Peyer's patch (tissue), 4 donors: ENCODE measurements at regions not wholly inside any gene's neighbourhood (a gene's known extent, or its start where the extent isn't known, plus 50 kb on each side); places are given as distances from the start of the nearest gene placed in this dataset.

Experiments
- DNase-seq, 3 donors: peaks; one replicate each; pipeline ENCODE4 v3.0.0-alpha.2; 2017 to 2019
- H3K27ac ChIP-seq, 4 donors: fragments of 200-600 bp; sonication (generic); one replicate each; pipeline ENCODE4 v1.5.1; 2016 to 2019
- H3K27me3 ChIP-seq, 2 donors: fragments of 200-600 bp; sonication (generic); one replicate each; pipeline ENCODE4 v1.5.1; 2019
- H3K36me3 ChIP-seq, 3 donors: fragments of 200-600 bp; sonication (generic); one replicate each; pipeline ENCODE4 v1.5.1; 2016 to 2019
- H3K4me1 ChIP-seq, 4 donors: fragments of 200-600 bp; sonication (generic); one replicate each; pipeline ENCODE4 v1.5.1; 2016 to 2019
- H3K4me3 ChIP-seq, 4 donors: fragments of 200-600 bp; sonication (generic); 1 replicate in 3 of 4; 2 replicates in 1 of 4; pipeline ENCODE4 v1.5.1; 2016 to 2019; ENCODE audit warnings: mild to moderate bottlenecking in 1 of 4
- H3K9me3 ChIP-seq, 4 donors: fragments of 200-600 bp; sonication (generic); one replicate each; pipeline ENCODE4 v1.5.1; 2016 to 2019; ENCODE audit warnings: mild to moderate bottlenecking in 1 of 4
- POLR2A ChIP-seq, 2 donors: fragments of 450-650 bp; IDR thresholded peaks; one replicate each; pipeline ENCODE4 v1.5.1; 2017; ENCODE audit warnings: antibody characterized with exemption in 2 of 2, mild to moderate bottlenecking in 2 of 2, moderate library complexity in 2 of 2
- TF ChIP-seq, protein P1 (sequence below), 6 experiments: fragments of 450-650 bp in 4 of 6; fragments of 200-600 bp in 2 of 6; sonication (generic) in 1 of 6; IDR thresholded peaks; one replicate each; pipeline ENCODE4 v1.5.1; 2017 to 2019; ENCODE audit warnings: antibody characterized with exemption in 6 of 6, mild to moderate bottlenecking in 3 of 6, moderate library complexity in 1 of 6

DNA sequence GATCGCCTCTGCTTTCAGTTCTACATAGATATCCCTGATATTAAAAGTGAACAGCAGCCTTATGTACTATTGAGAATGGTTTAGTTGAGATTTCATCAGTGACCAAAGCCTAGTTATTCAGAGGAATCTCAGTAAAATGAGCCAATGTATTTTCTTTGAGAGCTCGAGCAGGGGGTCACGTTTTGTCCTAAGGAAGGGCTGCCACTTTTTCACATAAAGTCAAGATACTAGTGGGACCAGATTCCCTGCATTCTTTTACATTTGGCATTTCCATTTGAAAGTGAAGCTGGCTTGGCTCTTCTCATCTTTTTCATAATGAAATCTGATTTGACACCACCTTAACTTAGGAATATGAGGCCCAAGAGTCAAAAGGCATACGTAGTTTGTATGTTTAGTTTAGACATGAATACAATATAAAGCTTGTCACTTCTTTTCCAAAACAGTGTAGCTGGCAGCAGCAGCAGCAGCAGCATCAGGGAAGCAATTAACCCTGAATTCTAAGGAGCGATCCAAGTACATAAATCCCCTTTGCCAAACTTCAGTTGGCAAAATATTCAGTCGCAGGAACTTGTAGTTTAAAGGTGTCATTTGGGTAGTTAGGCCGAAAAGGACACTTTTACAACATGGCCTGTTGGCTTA, 1752.2 kb upstream of the PCDH20 start:
- Histone ChIP-seq H3K4me3 (no peak overlapping the region), H3K27ac (no peak overlapping the region), H3K9me3 (no peaks in the 10 kb centered on the region), H3K4me1 (no peaks in the 10 kb centered on the region), H3K36me3 (no peaks in the 10 kb centered on the region), H3K27me3 (no peaks in the 10 kb centered on the region)
- no peak for TF ChIP-seq POLR2A (IDR thresholded peaks at IDR 0.05)
- TF ChIP-seq, protein P1, sequence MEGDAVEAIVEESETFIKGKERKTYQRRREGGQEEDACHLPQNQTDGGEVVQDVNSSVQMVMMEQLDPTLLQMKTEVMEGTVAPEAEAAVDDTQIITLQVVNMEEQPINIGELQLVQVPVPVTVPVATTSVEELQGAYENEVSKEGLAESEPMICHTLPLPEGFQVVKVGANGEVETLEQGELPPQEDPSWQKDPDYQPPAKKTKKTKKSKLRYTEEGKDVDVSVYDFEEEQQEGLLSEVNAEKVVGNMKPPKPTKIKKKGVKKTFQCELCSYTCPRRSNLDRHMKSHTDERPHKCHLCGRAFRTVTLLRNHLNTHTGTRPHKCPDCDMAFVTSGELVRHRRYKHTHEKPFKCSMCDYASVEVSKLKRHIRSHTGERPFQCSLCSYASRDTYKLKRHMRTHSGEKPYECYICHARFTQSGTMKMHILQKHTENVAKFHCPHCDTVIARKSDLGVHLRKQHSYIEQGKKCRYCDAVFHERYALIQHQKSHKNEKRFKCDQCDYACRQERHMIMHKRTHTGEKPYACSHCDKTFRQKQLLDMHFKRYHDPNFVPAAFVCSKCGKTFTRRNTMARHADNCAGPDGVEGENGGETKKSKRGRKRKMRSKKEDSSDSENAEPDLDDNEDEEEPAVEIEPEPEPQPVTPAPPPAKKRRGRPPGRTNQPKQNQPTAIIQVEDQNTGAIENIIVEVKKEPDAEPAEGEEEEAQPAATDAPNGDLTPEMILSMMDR (IDR thresholded peaks at IDR 0.05): no peak
- no peak for DNase-seq

DNA sequence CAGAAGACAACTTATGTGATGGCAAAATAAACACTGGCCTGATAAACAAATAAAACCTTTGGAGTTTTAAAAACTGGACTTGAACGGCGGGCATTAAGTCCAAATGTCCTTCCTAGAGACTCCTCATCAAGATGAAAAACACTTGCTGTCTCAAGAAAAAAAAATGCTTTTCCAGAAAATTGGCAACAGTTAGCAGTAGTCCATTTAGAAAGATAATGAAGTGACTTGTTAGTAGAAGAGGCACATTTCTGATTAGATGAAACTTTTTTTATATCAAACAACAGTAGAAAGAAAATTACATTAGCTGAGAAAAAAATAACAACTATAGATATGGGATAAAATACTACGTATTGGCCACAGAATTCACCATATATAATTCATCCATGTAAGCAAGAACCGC, 1750.7 kb upstream of the PCDH20 start:
- Histone ChIP-seq H3K4me1 (no peaks in the 10 kb centered on the region), H3K27me3 (no peaks in the 10 kb centered on the region), H3K27ac (no peak overlapping the region), H3K36me3 (no peaks in the 10 kb centered on the region), H3K9me3 (no peaks in the 10 kb centered on the region), H3K4me3 (no peak overlapping the region)
- no peak for DNase-seq
- TF ChIP-seq, protein P1 (IDR thresholded peaks at IDR 0.05): no peak
- no peak for TF ChIP-seq POLR2A (IDR thresholded peaks at IDR 0.05)

DNA sequence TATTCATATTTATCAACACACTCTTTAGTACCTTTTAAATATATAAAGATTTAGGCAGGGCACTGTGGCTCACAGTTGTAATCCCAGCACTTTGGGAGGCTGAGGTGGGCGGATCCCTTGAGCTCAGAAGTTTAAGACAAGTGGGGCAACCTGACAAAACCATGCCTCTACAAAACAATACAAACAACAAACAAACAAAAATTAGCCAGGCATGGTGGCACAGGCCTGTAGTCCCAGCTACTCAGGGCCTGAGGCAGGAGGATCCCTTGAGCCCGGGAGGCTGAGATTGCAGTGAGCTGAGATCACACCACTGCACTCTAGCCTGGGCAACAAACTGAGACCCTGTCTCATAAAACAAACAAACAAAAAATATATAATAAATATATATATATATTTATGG, 1748.3 kb upstream of the PCDH20 start:
- H3K4me1 ChIP-seq: no peaks in the 10 kb centered on the region
- no peak overlapping the region for H3K27ac ChIP-seq
- H3K27me3 ChIP-seq: no peaks in the 10 kb centered on the region
- H3K4me3 ChIP-seq: no peak overlapping the region
- DNase-seq: no peak
- TF ChIP-seq, protein P1 (IDR thresholded peaks at IDR 0.05): no peak
- TF ChIP-seq POLR2A (IDR thresholded peaks at IDR 0.05): no peak
- no peaks in the 10 kb centered on the region for H3K36me3 ChIP-seq
- no peaks in the 10 kb centered on the region for H3K9me3 ChIP-seq

DNA sequence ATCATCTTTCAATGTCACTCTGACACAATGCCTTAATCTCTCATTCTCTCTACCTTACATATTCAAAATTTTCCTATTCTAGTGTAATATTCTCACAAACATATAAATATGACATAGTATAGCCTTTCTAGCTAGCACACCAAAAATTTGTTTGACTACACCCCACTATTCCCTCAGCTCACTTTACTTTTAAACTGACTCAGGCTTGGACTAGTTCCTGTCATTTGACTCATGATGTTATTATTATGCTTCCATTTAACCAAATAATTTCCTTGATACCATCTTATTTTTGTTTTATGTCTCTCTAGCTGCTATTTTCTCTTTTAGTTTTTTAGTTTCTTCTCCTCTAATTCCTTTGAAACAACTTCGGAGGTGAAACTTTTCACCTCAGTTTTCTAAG, 1745.6 kb upstream of the PCDH20 start:
- Histone ChIP-seq H3K4me3 (no peak overlapping the region), H3K9me3 (no peaks in the 10 kb centered on the region), H3K36me3 (no peaks in the 10 kb centered on the region), H3K27me3 (no peaks in the 10 kb centered on the region), H3K27ac (no peak overlapping the region), H3K4me1 (no peaks in the 10 kb centered on the region)
- TF ChIP-seq, protein P1 (IDR thresholded peaks at IDR 0.05): no peak
- TF ChIP-seq POLR2A (IDR thresholded peaks at IDR 0.05): no peak
- no peak for DNase-seq

DNA sequence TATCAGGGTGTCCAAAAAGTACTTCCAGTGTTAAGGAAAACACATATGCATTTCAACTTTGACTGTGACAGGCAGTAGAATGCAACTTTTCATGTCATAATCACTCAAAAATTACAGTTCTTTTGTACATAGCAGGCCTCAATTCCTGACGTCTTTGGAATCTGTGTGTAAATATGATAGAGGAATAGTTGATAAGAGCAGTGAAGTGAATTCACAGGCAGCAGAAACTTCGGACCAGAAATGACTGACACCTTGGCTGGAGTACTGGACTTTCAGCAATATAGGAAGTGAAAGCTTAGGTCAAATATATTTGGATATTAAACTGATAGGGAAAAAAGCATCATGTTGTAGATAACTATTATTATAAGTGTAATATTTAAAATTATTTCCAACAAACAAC, 1741.2 kb upstream of the PCDH20 start:
- no peaks in the 10 kb centered on the region for H3K9me3 ChIP-seq
- no peak for DNase-seq
- no peaks in the 10 kb centered on the region for H3K27me3 ChIP-seq
- no peak overlapping the region for H3K27ac ChIP-seq
- H3K4me3 ChIP-seq: no peak overlapping the region
- H3K4me1 ChIP-seq: no peaks in the 10 kb centered on the region
- H3K36me3 ChIP-seq: no peaks in the 10 kb centered on the region
- no peak for TF ChIP-seq POLR2A (IDR thresholded peaks at IDR 0.05)
- TF ChIP-seq, protein P1 (IDR thresholded peaks at IDR 0.05): no peak

DNA sequence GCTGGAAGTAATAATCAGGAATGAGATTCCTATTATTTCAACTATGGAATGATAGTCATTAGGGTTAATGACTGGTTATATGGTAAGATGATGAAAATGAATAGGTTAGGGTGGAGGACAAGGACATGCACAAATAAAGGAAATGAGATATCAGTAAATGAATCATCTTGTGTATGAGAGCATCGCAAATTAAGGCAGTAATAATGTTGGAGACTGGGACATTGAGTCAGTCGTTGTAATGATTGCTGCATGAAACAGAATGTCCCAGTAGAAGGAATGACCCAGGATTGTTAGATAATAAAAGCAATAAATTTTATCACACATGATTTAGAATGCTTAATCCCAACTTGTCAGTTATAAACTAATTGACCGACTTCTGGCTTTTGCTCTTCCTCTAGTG, 1733.7 kb upstream of the PCDH20 start:
- Histone ChIP-seq H3K27ac (no peak overlapping the region), H3K27me3 (no peaks in the 10 kb centered on the region), H3K4me3 (no peak overlapping the region), H3K4me1 (no peaks in the 10 kb centered on the region), H3K36me3 (no peaks in the 10 kb centered on the region), H3K9me3 (no peaks in the 10 kb centered on the region)
- no peak for TF ChIP-seq POLR2A (IDR thresholded peaks at IDR 0.05)
- TF ChIP-seq, protein P1 (IDR thresholded peaks at IDR 0.05): no peak
- DNase-seq: no peak
